ENCODE measurements at regions not wholly inside any gene's neighbourhood (a gene's known extent, or its start where the extent isn't known, plus 50 kb on each side); places are given as distances from the start of the nearest gene placed in this dataset.

GRCh38 chr6:170062915-170063241 lies 228.0 kb downstream of the DLL1 start:
- H3K4me1 ChIP-seq (ENCODE audit: control insufficient read depth, low read length), result no peaks in the 10 kb centered on the region
- H3K27me3 ChIP-seq (ENCODE audit: control insufficient read depth, low read length), result no peaks in the 10 kb centered on the region
- H3K4me2 ChIP-seq (ENCODE audit: low read length), result no peak overlapping the region
- H3K4me3 ChIP-seq (ENCODE audit: low read length), result no peak overlapping the region
- no peaks in the 10 kb centered on the region for H3K36me3 ChIP-seq (ENCODE audit: control insufficient read depth, low read length)
- no peak overlapping the region for H3K27ac ChIP-seq (ENCODE audit: low read depth, low read length)
- TF ChIP-seq CTCF (IDR thresholded peaks at IDR 0.05; ENCODE audit: low read depth, low read length, poor library complexity, severe bottlenecking) (no peak), EZH2phosphoT487 (IDR thresholded peaks at IDR 0.05; ENCODE audit: borderline replicate concordance, low read length) (no peak)
- H3K9me3 ChIP-seq (ENCODE audit: control insufficient read depth, insufficient read depth, low read length), result no peaks in the 10 kb centered on the region; the same call in 1 of the 2 replicates
- H3K79me2 ChIP-seq (ENCODE audit: control insufficient read depth, low read length), result no peaks in the 10 kb centered on the region
- H3K9me2 ChIP-seq (replicated peaks; ENCODE audit: control insufficient read depth, low read length), result no peaks in the 10 kb centered on the region
- no peaks in the 10 kb centered on the region for H3F3A ChIP-seq (ENCODE audit: control insufficient read depth, insufficient read depth)
- H4K20me1 ChIP-seq (ENCODE audit: control insufficient read depth, insufficient read depth, low read depth, low read length), result no peaks in the 10 kb centered on the region

- Histone ChIP-seq H3F3A (ENCODE audit: control insufficient read depth, insufficient read depth) (no peaks in the 10 kb centered on the region), H3K27ac (ENCODE audit: low read depth, low read length) (no peak overlapping the region), H3K9me3 (ENCODE audit: control insufficient read depth, insufficient read depth, low read length) (no peaks in the 10 kb centered on the region; the same call in 1 of the 2 replicates), H3K79me2 (ENCODE audit: control insufficient read depth, low read length) (no peaks in the 10 kb centered on the region), H3K36me3 (ENCODE audit: control insufficient read depth, low read length) (no peaks in the 10 kb centered on the region), H3K27me3 (ENCODE audit: control insufficient read depth, low read length) (no peaks in the 10 kb centered on the region), H3K4me1 (ENCODE audit: control insufficient read depth, low read length) (no peaks in the 10 kb centered on the region), H3K4me2 (ENCODE audit: low read length) (no peak overlapping the region), H3K4me3 (ENCODE audit: low read length) (no peak overlapping the region), H4K20me1 (ENCODE audit: control insufficient read depth, insufficient read depth, low read depth, low read length) (no peaks in the 10 kb centered on the region), H3K9me2 (replicated peaks; ENCODE audit: control insufficient read depth, low read length) (no peaks in the 10 kb centered on the region)
- TF ChIP-seq CTCF (IDR thresholded peaks at IDR 0.05; ENCODE audit: low read depth, low read length, poor library complexity, severe bottlenecking) (no peak), EZH2phosphoT487 (IDR thresholded peaks at IDR 0.05; ENCODE audit: borderline replicate concordance, low read length) (no peak)
These were observed 228.5 kb downstream of the DLL1 start for GRCh38 chr6:170062209-170062914.

- no peaks in the 10 kb centered on the region for H4K20me1 ChIP-seq (ENCODE audit: control insufficient read depth, insufficient read depth, low read depth, low read length)
- no peaks in the 10 kb centered on the region for H3F3A ChIP-seq (ENCODE audit: control insufficient read depth, insufficient read depth)
- H3K4me1 ChIP-seq (ENCODE audit: control insufficient read depth, low read length), result no peaks in the 10 kb centered on the region
- no peaks in the 10 kb centered on the region for H3K36me3 ChIP-seq (ENCODE audit: control insufficient read depth, low read length)
- H3K27ac ChIP-seq (ENCODE audit: low read depth, low read length), result no peak overlapping the region
- H3K79me2 ChIP-seq (ENCODE audit: control insufficient read depth, low read length), result no peaks in the 10 kb centered on the region
- no peaks in the 10 kb centered on the region for H3K27me3 ChIP-seq (ENCODE audit: control insufficient read depth, low read length)
- H3K4me2 ChIP-seq (ENCODE audit: low read length), result no peak overlapping the region
- no peaks in the 10 kb centered on the region for H3K9me2 ChIP-seq (replicated peaks; ENCODE audit: control insufficient read depth, low read length)
- no peak overlapping the region for H3K4me3 ChIP-seq (ENCODE audit: low read length)
- TF ChIP-seq EZH2phosphoT487 (IDR thresholded peaks at IDR 0.05; ENCODE audit: borderline replicate concordance, low read length) (no peak), CTCF (IDR thresholded peaks at IDR 0.05; ENCODE audit: low read depth, low read length, poor library complexity, severe bottlenecking) (no peak)
- H3K9me3 ChIP-seq (ENCODE audit: control insufficient read depth, insufficient read depth, low read length), result peaks cover 8% of the 10 kb centered on the region; the same call in 1 of the 2 replicates
These were observed 231.9 kb downstream of the DLL1 start for GRCh38 chr6:170058878-170059485.
